Fibroblast of skin of left biceps (primary cell): ENCODE measurements at regions not wholly inside any gene's neighbourhood (a gene's known extent, or its start where the extent isn't known, plus 50 kb on each side); places are given as distances from the start of the nearest gene placed in this dataset.
A peak's percentile ranks its signal among the peaks of the same experiment; 100 is the strongest.

ENCODE experiments used
- DNase-seq, 2 experiments: peaks; one replicate each; pipeline ENCODE4 v3.0.0-alpha.2; 2013; ENCODE audit warnings: low read depth in 2 of 2

DNA sequence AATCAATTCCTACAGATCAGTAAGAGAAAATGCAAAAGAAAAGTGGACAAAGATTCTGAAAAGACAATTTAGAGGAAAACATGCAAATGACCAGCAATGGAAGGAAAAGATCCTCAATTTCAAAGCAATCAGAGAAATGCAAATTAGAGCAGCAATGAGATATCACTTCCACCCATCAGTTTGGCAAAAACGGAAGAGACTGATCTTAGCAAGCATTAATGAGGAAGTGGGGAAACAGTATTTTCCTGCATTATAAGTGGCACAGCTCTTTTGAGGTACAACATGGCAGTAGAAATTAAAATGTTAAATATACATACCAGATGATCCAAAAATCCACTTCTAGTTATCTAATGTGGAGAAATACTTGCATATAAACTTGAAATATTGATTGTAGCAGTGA, 69.1 kb upstream of the SLC7A1 start:
- DNase-seq = no peak

DNA sequence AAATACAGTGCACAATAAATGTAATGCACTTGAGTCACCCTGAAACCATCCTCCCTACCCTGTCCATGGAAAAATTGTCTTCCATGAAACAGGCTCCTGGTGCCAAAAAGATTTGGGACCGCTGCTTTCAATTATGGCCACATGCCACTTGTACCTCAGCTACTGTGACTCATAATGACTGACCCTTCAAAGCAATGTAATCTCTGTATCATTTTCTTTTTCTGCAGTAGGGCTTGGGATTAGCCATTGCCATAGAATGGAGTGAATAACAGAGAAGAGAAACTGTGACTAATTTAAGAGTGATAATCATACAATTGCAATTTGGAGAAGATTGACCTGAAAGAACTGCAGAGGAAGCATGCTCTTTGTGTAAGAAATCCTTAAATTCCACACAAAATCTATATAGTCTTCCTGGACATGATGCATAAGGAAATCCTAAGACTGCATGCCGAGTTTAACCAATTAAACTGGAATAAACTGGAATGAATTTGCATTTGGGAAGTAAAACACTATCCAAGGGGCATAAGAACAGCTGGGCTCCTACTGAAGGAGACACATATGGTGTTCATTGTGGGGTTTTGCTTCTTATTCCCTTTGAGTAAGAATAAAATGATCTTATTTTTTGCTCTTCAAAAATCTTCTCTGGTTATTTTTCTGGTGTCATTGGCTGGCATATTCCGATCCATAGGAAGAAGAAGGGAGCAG, 59.5 kb upstream of the SLC7A1 start:
- peak; percentile 86 for DNase-seq

DNA sequence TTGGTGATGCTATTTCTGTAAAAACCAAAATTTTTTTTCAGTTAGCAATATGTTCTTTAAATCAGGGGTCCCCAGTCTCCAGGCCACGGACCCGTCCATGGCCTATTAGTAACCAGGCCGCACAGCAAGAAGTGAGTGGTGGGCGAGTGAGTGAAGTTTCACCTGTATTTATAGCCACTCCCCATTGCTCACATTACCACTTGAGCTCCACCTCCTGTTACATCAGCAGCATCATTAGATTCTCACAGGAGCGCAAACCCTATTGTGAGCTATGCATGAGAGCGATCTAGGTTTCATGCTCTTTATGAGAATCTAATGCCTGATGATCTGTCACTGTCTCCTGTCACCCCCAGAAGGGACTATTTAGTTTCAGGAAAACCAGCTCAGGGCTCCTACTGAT, 58.9 kb upstream of the SLC7A1 start:
- no peak for DNase-seq

DNA sequence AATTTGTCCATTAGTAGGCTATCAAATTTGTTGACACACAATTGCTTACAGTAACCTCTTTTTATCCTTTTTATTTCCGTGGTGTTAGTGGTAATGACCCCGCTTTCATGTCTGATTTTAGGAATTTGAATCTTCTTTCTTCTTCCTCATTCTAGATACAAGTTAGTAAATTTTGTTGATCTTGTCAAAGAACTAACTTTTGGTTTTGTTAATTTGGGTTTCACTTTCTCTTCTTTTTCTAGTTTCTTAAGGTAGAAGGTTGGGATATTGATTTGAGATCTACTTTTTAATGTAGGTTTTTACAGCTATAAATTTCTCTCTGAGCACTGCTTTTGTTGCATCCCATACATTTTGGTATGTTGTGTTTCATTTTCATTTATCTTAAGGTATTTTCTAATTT, 53.3 kb upstream of the SLC7A1 start:
- no peak for DNase-seq
